Activated T-cell treated with anti-CD3 and anti-CD28 coated beads, Interleukin-2, amount 50 U/mL, for 4 hours (primary cell): ENCODE measurements at regions not wholly inside any gene's neighbourhood (a gene's known extent, or its start where the extent isn't known, plus 50 kb on each side); places are given as distances from the start of the nearest gene placed in this dataset.

Source experiments
- ATAC-seq, 2 donors: fragments of 200-7000 bp; cut with Tn5 transposase; one replicate each; pipeline ENCODE4 v1.10.0; 2021
- DNase-seq: peaks from one replicate; pipeline ENCODE4 v3.0.0-alpha.2; 2020
- H3K27me3 Mint-ChIP-seq: one replicate; pipeline ENCODE4 v1.8.0; 2021; ENCODE audit warnings: low read depth, mixed read lengths
- H3K36me3 Mint-ChIP-seq: one replicate; pipeline ENCODE4 v1.8.0; 2022; ENCODE audit warnings: mixed read lengths; ENCODE audit not compliant: insufficient read depth
- H3K4me1 Mint-ChIP-seq: one replicate; pipeline ENCODE4 v1.8.0; 2021; ENCODE audit warnings: low read depth, mixed read lengths
- H3K4me3 Mint-ChIP-seq: one replicate; pipeline ENCODE4 v1.8.0; 2021; ENCODE audit warnings: mild to moderate bottlenecking, moderate library complexity, mixed read lengths
- H3K9me3 Mint-ChIP-seq: one replicate; pipeline ENCODE4 v1.8.0; 2021; ENCODE audit warnings: mixed read lengths

GRCh38 chr6:10237298-10238038, 177.4 kb downstream of the TFAP2A start:
- DNase-seq: no peak
- H3K36me3 Mint-ChIP-seq: no peaks in the 10 kb centered on the region
- no peaks in the 10 kb centered on the region for H3K4me1 Mint-ChIP-seq

GRCh38 chr6:10235344-10235743, 179.5 kb downstream of the TFAP2A start:
- H3K27me3 Mint-ChIP-seq: peaks cover 5% of the 10 kb centered on the region
- H3K9me3 Mint-ChIP-seq: no peaks in the 10 kb centered on the region
- H3K4me3 Mint-ChIP-seq: no peak overlapping the region
- DNase-seq (no peak), ATAC-seq (no peak)
- no peaks in the 10 kb centered on the region for H3K4me1 Mint-ChIP-seq
- no peaks in the 10 kb centered on the region for H3K36me3 Mint-ChIP-seq

More at GRCh38 chr6:10237298-10238038, 177.4 kb downstream of the TFAP2A start:
- no peak overlapping the region for H3K4me3 Mint-ChIP-seq
- H3K27me3 Mint-ChIP-seq: peaks cover 5% of the 10 kb centered on the region
- H3K9me3 Mint-ChIP-seq: no peaks in the 10 kb centered on the region
- no peak for ATAC-seq

DNA sequence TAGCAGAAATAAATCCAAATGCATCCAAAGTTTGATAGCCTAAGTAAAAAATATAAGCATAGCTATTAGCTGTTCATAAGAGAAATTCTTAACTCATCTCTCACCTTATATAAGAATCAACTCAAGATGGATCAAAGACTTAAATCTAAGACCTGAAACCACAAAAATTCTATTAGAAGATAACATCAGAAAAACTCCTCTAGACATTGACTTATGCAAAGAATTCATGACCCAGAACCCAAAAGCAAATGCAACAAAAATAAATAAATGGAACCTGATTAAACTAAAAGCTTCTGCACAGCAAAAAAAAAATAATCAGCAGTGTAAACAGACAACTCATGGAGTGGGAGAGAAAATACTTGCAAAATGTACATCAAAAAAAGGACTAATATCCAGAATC, 184.3 kb downstream of the TFAP2A start:
- no peak overlapping the region for H3K4me3 Mint-ChIP-seq
- peaks cover 13% of the 10 kb centered on the region for H3K9me3 Mint-ChIP-seq
- H3K36me3 Mint-ChIP-seq: no peaks in the 10 kb centered on the region
- no peak for DNase-seq
- ATAC-seq: no peak
- no peaks in the 10 kb centered on the region for H3K27me3 Mint-ChIP-seq
- H3K4me1 Mint-ChIP-seq: no peaks in the 10 kb centered on the region

- peaks cover 5% of the 10 kb centered on the region for H3K27me3 Mint-ChIP-seq
- H3K4me3 Mint-ChIP-seq: no peak overlapping the region
- H3K4me1 Mint-ChIP-seq: no peaks in the 10 kb centered on the region
- no peak for ATAC-seq
- DNase-seq: no peak
- peaks cover 20% of the 10 kb centered on the region for H3K9me3 Mint-ChIP-seq
- no peaks in the 10 kb centered on the region for H3K36me3 Mint-ChIP-seq
Measured at GRCh38 chr6:10223841-10224240, 191.0 kb downstream of the TFAP2A start.

DNA sequence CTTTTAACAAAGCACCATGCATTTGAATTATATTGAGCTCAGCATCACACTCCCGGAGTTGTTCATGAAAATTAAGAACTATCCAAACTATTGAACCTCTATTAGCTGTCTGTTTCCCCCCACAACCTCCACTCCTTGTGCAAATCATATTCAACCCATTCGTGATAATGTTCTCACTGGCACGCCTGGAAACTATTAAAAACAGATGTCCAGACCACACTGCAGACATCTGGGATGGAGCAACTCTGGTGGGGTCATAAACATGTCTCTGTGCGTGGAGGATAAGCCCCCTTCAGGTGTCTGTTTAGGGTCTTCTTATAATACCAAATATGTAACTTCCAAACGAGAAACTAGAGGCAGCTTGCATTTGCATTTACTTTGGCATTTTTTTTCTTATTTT, 193.7 kb downstream of the TFAP2A start:
- no peak overlapping the region for H3K4me3 Mint-ChIP-seq
- DNase-seq (no peak), ATAC-seq (no peak)
- peaks cover 5% of the 10 kb centered on the region for H3K27me3 Mint-ChIP-seq
- H3K4me1 Mint-ChIP-seq: no peaks in the 10 kb centered on the region
- H3K36me3 Mint-ChIP-seq: no peaks in the 10 kb centered on the region
- H3K9me3 Mint-ChIP-seq: peaks cover 13% of the 10 kb centered on the region

- peaks cover 5% of the 10 kb centered on the region for H3K27me3 Mint-ChIP-seq
- H3K4me3 Mint-ChIP-seq: no peak overlapping the region
- H3K9me3 Mint-ChIP-seq: no peaks in the 10 kb centered on the region
Measured at GRCh38 chr6:10219510-10219909, 195.4 kb downstream of the TFAP2A start.

GRCh38 chr6:10217111-10217510, 197.8 kb downstream of the TFAP2A start:
- Mint-ChIP-seq H3K36me3 (no peaks in the 10 kb centered on the region), H3K4me1 (no peaks in the 10 kb centered on the region)

More at GRCh38 chr6:10219510-10219909, 195.4 kb downstream of the TFAP2A start:
- Mint-ChIP-seq H3K4me1 (no peaks in the 10 kb centered on the region), H3K36me3 (no peaks in the 10 kb centered on the region)
- DNase-seq (no peak), ATAC-seq (no peak)

DNA sequence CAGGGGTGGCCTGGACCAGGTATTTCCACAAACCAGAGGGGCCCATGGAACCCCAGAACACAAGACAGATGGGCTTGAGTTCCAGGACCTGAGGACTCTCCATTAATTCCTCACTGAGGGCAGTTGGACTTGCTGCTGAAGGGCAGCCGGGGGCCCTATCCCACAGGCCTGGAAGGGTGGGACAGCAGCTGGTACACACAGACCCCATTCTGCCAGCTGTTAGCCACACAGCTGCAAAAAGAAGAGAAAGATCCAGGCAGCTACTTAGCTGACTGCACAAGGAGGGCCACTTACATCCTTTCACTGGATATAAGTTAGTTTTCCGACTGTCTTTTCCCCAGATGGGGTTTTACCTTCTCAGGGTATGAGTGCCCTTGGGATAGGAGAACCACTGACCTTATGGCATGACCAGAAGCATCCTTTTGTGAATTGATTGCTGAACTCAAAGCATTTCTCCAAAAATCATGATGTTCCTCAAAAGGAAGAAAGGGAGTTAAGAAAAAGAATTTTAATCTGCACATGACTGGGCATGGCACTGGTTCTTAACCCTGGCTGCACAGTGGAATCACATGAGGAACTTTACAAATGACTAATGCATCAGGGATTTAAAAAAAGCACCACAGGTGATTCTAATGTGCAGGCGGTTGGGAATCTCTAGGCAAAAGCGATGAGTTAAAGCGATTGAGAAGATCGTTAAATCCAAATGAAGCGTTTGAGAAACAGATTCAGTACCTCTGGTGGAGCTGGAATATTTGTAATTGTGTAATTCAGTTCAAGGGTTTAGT, 199.4 kb downstream of the TFAP2A start:
- Mint-ChIP-seq H3K36me3 (no peaks in the 10 kb centered on the region), H3K27me3 (no peaks in the 10 kb centered on the region), H3K4me3 (no peak overlapping the region), H3K9me3 (no peaks in the 10 kb centered on the region), H3K4me1 (no peaks in the 10 kb centered on the region)
- DNase-seq (no peak), ATAC-seq (no peak)

More at GRCh38 chr6:10217111-10217510, 197.8 kb downstream of the TFAP2A start:
- no peaks in the 10 kb centered on the region for H3K9me3 Mint-ChIP-seq
- H3K27me3 Mint-ChIP-seq: peaks cover 3% of the 10 kb centered on the region
- no peak overlapping the region for H3K4me3 Mint-ChIP-seq
- no peak for DNase-seq
- no peak for ATAC-seq

DNA sequence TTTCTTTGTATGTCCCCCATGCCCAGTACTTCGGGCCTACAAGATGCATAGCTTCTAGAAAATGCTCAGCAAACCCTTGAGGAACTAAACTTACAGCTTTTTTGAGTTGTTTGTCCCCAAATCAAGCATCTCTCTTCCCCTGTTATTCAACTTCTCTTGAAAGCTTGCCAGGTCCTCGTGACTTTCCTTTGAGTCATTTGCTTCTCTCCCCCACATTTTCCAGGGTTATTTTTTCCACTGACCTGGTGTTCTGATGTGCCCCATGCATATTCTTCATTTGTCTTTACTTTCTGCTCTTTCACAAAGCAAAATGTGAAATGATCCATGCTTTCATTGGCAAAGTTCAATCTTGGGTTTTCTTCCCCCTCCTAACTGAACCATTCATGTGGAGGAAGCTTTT, 204.8 kb downstream of the TFAP2A start:
- ATAC-seq (no peak), DNase-seq (no peak)
- no peaks in the 10 kb centered on the region for H3K4me1 Mint-ChIP-seq
- H3K9me3 Mint-ChIP-seq: peaks cover 3% of the 10 kb centered on the region
- no peak overlapping the region for H3K4me3 Mint-ChIP-seq
- no peaks in the 10 kb centered on the region for H3K27me3 Mint-ChIP-seq
- no peaks in the 10 kb centered on the region for H3K36me3 Mint-ChIP-seq

DNA sequence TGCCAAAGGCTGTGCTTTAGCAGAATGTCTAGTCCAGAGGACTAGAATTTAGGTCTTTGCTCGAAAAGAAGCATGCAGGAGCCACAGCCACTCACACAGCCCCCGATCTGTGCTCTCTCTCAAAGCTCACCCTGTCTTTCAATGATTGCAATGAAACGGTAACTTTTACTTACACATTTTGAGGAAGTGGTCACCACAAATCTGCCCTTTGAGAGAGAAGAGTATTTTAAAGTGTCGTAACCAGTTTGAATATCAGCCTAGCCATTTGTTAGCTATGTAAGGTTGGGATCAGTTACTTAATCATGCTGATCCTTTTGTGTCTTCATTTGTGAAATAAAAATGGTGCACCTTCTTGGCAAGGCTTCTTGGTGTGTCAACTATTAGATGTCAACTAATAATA, 209.0 kb downstream of the TFAP2A start:
- H3K27me3 Mint-ChIP-seq: peaks cover 2% of the 10 kb centered on the region
- H3K4me1 Mint-ChIP-seq: no peaks in the 10 kb centered on the region
- H3K4me3 Mint-ChIP-seq: no peak overlapping the region
- peaks cover 7% of the 10 kb centered on the region for H3K9me3 Mint-ChIP-seq
- H3K36me3 Mint-ChIP-seq: no peaks in the 10 kb centered on the region
- DNase-seq (no peak), ATAC-seq (no peak)

GRCh38 chr6:10205120-10205519, 209.8 kb downstream of the TFAP2A start:
- Mint-ChIP-seq H3K27me3 (peaks cover 2% of the 10 kb centered on the region), H3K36me3 (no peaks in the 10 kb centered on the region), H3K4me1 (no peaks in the 10 kb centered on the region), H3K4me3 (no peak overlapping the region), H3K9me3 (peaks cover 12% of the 10 kb centered on the region)
- ATAC-seq: no peak
- DNase-seq: no peak

DNA sequence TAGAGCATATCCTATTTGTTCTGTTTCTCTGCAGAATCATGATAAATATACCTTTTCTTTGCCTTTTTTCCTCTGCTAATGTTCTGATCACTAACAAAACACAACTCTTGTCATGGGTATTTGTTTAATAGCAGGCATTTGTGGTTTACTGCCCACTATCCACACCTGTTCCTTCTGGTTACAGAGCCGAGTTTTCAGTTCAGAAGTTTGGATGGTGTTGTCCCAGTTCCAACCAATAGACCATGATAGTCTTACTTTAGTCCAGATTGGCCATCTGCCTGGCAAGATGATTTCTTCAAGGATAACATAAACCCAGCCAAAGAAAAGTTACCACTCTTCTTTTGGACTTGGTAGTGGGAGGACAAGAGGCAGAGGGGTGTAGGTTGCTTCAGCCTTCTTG, 211.2 kb downstream of the TFAP2A start:
- H3K9me3 Mint-ChIP-seq: peaks cover 10% of the 10 kb centered on the region
- DNase-seq (no peak), ATAC-seq (no peak)
- no peak overlapping the region for H3K4me3 Mint-ChIP-seq
- H3K4me1 Mint-ChIP-seq: no peaks in the 10 kb centered on the region
- H3K36me3 Mint-ChIP-seq: no peaks in the 10 kb centered on the region
- peaks cover 2% of the 10 kb centered on the region for H3K27me3 Mint-ChIP-seq

DNA sequence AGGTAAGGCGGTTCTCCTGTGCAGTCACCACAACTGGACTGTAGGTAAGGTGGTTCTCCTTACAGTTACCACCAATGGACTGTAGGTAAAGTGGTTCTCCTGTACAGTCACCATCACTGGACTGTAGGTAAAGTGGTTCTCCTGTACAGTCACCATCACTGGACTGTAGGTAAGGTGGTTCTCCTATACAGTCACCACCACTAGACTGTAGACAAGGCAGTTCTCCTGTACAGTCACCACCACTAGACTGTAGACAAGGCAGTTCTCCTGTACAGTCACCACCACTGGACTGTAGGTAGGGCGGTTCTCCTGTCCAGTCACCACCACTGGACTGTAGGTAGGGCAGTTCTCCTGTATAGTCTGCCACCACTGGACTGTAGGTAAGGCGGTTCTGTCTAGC, 212.3 kb downstream of the TFAP2A start:
- Mint-ChIP-seq H3K4me1 (no peaks in the 10 kb centered on the region), H3K36me3 (no peaks in the 10 kb centered on the region), H3K9me3 (peaks cover 12% of the 10 kb centered on the region), H3K27me3 (peaks cover 2% of the 10 kb centered on the region), H3K4me3 (no peak overlapping the region)
- ATAC-seq (no peak), DNase-seq (no peak)

DNA sequence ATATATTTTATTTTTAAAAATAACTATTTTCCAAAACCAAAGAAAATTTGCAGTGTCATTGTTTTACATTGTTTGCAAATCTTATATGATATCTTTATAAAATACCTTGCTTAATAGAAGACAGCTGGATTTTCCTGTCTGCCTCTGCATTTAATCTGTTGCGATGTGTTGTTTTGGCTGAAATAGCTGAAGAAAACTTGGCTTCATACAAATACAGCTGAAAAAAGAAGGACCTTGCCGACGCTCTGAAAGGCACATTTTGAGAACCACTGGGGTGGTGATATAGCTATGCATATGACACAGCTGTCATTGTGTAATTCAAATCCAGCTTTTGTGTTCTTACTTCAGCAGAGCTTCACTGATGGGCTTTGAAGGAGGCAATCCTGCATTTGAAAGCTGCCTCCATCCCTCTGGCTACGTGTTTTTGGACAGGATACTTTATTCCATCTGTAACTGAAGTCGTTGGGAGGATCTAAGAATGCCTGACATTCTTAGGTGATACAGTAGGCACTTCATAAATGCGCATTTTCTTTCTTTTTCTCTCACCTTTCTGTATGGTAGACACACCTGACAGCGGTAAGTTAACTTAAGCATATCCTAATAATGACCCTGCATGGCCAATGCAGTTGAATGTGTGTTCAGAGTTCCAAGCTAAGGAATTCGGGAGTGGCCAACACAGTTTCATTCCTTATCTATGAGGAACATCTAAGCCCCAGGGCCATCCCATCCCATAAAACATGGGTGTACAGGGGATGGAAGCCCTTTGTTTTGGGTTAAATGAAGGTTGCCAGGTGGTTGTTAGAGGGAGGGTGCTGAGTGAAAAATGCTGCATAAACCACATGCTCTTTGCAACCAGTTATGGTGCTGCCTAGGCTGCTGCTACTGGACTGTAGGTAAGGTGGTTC, 213.0 kb downstream of the TFAP2A start:
- no peaks in the 10 kb centered on the region for H3K4me1 Mint-ChIP-seq
- peaks cover 12% of the 10 kb centered on the region for H3K9me3 Mint-ChIP-seq
- H3K36me3 Mint-ChIP-seq: no peaks in the 10 kb centered on the region
- DNase-seq: no peak
- H3K4me3 Mint-ChIP-seq: no peak overlapping the region
- H3K27me3 Mint-ChIP-seq: peaks cover 2% of the 10 kb centered on the region
- no peak for ATAC-seq
